ENCODE measurements at regions not wholly inside any gene's neighbourhood (a gene's known extent, or its start where the extent isn't known, plus 50 kb on each side); places are given as distances from the start of the nearest gene placed in this dataset.

DNA sequence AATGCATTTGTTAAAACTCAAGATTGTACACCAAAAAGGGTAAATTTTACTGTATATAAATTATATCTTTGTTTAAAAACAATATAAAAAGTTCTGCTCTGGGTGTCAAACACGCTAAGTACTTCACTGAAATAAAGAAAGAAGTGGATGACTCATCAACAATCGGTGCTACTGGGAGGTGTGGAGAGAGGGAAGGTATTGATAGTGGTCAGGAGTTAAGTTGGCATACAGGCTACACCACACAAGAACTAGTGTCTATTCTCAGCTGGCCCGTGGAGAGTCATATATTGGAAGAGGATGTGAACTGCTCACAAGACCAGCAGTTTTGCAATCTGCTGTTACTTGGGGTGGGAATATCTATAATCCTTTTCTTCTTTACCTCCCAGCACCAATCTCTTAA lies 145.7 kb upstream of the TRPC7 start:
- H3K4me1 ChIP-seq: no peaks in the 10 kb centered on the region
- WGBS: 60% methylated on average over 3 of the region's 3 CpGs
- DNase-seq (ENCODE audit: low spot score in 2 of 2): no peak
- H3K9me3 ChIP-seq: no peaks in the 10 kb centered on the region
- no peaks in the 10 kb centered on the region for H3K36me3 ChIP-seq
- no peak overlapping the region for H3K27ac ChIP-seq
- H3K4me3 ChIP-seq: no peak overlapping the region
- TF ChIP-seq EP300 (IDR thresholded peaks at IDR 0.05) (no peak), POLR2AphosphoS5 (IDR thresholded peaks at IDR 0.05) (no peak)
- no peaks in the 10 kb centered on the region for H3K27me3 ChIP-seq

DNA sequence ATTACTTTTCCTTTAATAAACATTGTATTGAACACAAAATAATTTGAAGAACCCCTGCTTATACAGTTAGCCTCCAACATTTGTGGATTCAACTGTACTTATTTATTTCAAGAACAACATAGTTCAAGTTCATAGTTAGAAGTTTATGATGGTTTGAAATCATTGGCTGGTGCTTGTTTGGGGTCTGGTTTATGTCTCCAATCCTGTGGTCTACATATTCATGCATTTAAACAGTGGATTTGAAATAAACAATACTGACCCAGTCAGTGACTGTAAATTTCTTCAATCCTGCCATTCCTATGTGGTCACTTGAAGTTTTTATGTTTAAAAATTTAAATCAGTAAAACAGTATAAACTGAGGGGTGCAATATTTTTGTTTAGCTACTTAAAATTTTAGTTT lies 145.1 kb upstream of the TRPC7 start:
- Histone ChIP-seq H3K9me3 (no peaks in the 10 kb centered on the region), H3K4me1 (no peaks in the 10 kb centered on the region), H3K4me3 (no peak overlapping the region), H3K36me3 (no peaks in the 10 kb centered on the region), H3K27me3 (no peaks in the 10 kb centered on the region), H3K27ac (no peak overlapping the region)
- TF ChIP-seq EP300 (IDR thresholded peaks at IDR 0.05): no peak
- TF ChIP-seq POLR2A (IDR thresholded peaks at IDR 0.05): no peak
- no peak for TF ChIP-seq POLR2AphosphoS5 (IDR thresholded peaks at IDR 0.05)
- TF ChIP-seq, protein P1, sequence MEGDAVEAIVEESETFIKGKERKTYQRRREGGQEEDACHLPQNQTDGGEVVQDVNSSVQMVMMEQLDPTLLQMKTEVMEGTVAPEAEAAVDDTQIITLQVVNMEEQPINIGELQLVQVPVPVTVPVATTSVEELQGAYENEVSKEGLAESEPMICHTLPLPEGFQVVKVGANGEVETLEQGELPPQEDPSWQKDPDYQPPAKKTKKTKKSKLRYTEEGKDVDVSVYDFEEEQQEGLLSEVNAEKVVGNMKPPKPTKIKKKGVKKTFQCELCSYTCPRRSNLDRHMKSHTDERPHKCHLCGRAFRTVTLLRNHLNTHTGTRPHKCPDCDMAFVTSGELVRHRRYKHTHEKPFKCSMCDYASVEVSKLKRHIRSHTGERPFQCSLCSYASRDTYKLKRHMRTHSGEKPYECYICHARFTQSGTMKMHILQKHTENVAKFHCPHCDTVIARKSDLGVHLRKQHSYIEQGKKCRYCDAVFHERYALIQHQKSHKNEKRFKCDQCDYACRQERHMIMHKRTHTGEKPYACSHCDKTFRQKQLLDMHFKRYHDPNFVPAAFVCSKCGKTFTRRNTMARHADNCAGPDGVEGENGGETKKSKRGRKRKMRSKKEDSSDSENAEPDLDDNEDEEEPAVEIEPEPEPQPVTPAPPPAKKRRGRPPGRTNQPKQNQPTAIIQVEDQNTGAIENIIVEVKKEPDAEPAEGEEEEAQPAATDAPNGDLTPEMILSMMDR (IDR thresholded peaks at IDR 0.05): no peak
- no peak for DNase-seq (ENCODE audit: low spot score in 2 of 2)

DNA sequence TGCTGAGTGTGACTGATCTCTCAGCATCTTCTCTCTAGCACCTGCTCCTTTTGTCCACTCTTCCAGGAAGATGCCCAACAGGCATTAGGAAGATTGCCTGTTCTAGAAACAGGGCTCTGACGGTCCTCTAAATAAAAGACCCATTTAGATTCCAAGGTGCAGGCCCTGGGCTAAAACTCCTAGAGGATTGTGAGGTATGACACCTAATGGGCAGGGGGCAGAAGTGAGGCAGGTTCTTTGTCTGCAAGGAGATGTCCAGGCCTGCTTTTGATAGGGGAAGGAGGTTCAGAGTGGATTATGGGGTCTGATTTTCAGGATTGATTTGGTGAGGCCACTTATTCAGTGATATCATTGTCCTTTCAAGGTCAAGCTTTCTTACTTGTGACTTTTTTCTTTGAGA lies 140.8 kb upstream of the TRPC7 start:
- Histone ChIP-seq H3K4me1 (no peaks in the 10 kb centered on the region), H3K27me3 (no peaks in the 10 kb centered on the region), H3K9me3 (no peaks in the 10 kb centered on the region), H3K4me3 (no peak overlapping the region), H3K36me3 (no peaks in the 10 kb centered on the region), H3K27ac (no peak overlapping the region)
- TF ChIP-seq, protein P1 (IDR thresholded peaks at IDR 0.05): no peak
- no peak for TF ChIP-seq POLR2A (IDR thresholded peaks at IDR 0.05)
- no peak for TF ChIP-seq POLR2AphosphoS5 (IDR thresholded peaks at IDR 0.05)
- no peak for TF ChIP-seq EP300 (IDR thresholded peaks at IDR 0.05)
- 25% methylated on average over 1 of the region's 1 CpG for WGBS
- DNase-seq (ENCODE audit: low spot score in 2 of 2): no peak

DNA sequence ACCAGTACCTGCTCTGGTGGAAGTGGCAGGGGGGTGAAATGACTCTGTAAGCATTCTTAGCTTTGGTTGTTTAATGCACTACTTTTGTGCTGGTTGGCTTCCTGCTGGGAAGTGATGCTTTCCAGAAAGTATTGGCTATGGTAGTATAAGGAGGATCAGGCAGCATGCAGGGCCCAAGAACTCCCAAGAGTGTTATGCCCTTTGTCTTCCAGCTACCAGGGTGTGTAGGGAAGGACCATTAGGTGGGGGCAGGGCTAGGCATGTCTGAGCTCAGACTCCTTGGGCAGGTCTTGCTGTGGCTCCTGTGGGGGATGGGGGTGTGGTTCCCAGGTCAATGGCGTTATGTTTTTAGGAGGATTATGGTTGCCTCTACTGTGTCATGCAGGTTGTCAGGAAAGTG lies 135.8 kb upstream of the TRPC7 start:
- H3K4me3 ChIP-seq: no peak overlapping the region
- H3K27me3 ChIP-seq: no peaks in the 10 kb centered on the region
- no peaks in the 10 kb centered on the region for H3K4me1 ChIP-seq
- WGBS: no CpG with 5 or more reads among the region's 1 CpG
- no peaks in the 10 kb centered on the region for H3K9me3 ChIP-seq
- H3K36me3 ChIP-seq: no peaks in the 10 kb centered on the region
- TF ChIP-seq, protein P1 (IDR thresholded peaks at IDR 0.05): no peak
- no peak for TF ChIP-seq EP300 (IDR thresholded peaks at IDR 0.05)
- no peak for TF ChIP-seq POLR2A (IDR thresholded peaks at IDR 0.05)
- TF ChIP-seq POLR2AphosphoS5 (IDR thresholded peaks at IDR 0.05): no peak
- H3K27ac ChIP-seq: no peak overlapping the region
- no peak for DNase-seq (ENCODE audit: low spot score in 2 of 2)

DNA sequence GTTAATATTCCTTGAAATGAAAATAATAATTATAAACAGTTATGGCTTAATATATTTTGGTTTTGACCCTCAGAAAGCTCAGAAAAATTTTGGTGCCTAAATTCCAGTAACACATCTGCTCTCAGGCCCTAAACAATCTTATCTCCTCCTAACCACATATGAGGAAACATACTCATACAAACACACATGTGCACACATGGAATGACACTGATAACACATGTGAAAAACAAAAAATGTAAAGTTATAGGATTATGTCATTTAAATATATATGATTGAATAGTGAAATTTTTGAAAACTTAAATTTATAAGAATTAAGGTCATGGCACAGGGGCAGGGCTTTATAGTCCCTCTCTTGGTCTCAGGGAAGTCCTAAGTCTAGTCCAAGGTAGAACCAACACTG lies 127.2 kb upstream of the TRPC7 start:
- no peaks in the 10 kb centered on the region for H3K36me3 ChIP-seq
- H3K4me1 ChIP-seq: no peaks in the 10 kb centered on the region
- H3K4me3 ChIP-seq: no peak overlapping the region
- DNase-seq (ENCODE audit: low spot score in 2 of 2): no peak
- H3K9me3 ChIP-seq: no peaks in the 10 kb centered on the region
- TF ChIP-seq EP300 (IDR thresholded peaks at IDR 0.05): no peak
- no peak for TF ChIP-seq POLR2A (IDR thresholded peaks at IDR 0.05)
- no peak for TF ChIP-seq POLR2AphosphoS5 (IDR thresholded peaks at IDR 0.05)
- TF ChIP-seq, protein P1 (IDR thresholded peaks at IDR 0.05): no peak
- H3K27ac ChIP-seq: no peak overlapping the region
- H3K27me3 ChIP-seq: no peaks in the 10 kb centered on the region

DNA sequence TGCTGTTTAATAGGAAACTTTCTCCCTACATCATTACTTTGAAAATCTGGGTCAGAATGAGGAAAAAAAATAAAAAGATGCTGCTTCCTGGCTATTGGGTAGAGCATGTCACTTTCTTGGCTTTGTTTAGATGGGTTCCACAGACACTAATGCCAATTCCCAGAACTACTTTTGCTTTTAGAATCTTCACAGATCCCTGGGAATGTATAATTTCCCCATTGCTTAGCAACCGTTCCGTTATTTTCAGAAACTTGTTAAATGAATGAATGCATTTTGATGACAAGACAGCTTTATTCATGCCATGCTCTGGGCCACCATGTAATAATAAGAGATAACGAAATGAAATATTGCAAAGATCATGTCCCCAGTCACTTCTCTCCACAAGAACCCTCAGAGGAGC lies 126.5 kb upstream of the TRPC7 start:
- no peaks in the 10 kb centered on the region for H3K36me3 ChIP-seq
- H3K4me1 ChIP-seq: no peaks in the 10 kb centered on the region
- no peaks in the 10 kb centered on the region for H3K27me3 ChIP-seq
- no peak for TF ChIP-seq POLR2A (IDR thresholded peaks at IDR 0.05)
- TF ChIP-seq, protein P1 (IDR thresholded peaks at IDR 0.05): no peak
- no peak for TF ChIP-seq POLR2AphosphoS5 (IDR thresholded peaks at IDR 0.05)
- H3K4me3 ChIP-seq: no peak overlapping the region
- no peak overlapping the region for H3K27ac ChIP-seq
- DNase-seq (ENCODE audit: low spot score in 2 of 2): no peak
- no peaks in the 10 kb centered on the region for H3K9me3 ChIP-seq
- WGBS: 53% methylated on average over 3 of the region's 3 CpGs
